ENCODE measurements at regions not wholly inside any gene's neighbourhood (a gene's known extent, or its start where the extent isn't known, plus 50 kb on each side); places are given as distances from the start of the nearest gene placed in this dataset.

DNA sequence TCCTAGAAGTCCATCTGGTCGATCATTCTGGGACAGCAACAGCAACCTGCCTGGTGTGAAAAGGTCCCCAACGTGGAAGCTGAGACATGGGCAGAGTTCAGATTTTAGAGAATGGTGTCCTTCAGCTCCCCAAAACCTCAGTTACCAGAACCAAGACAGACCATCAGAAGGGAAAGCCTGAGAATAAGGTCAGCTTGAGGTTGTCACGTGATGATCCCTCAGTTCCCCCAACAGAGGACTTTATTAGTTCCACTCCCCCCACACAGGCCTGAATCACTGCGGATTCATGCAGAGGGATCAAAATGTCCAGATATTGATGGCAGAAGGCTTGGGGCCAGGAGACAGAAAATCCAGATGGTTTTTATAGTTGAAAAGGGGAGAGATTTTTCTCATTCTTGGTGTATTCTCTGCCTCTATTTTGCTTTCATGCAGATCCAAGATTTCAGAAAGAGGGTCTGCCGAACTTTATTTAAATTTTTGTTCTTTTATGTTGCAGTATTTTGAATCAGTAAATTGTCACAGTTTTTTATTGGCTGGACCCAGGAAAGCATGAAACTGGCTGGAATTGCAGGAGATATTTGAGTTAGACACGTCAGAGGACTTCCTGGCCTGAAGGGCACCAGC is 139.0 kb upstream of the NTM start:
- H3K9ac ChIP-seq (ENCODE audit: low read depth, low read length) = no peak overlapping the region
- H3K4me1 ChIP-seq (ENCODE audit: insufficient read depth, low read length) = no peaks in the 10 kb centered on the region
- H3K9me3 ChIP-seq (ENCODE audit: control insufficient read depth, insufficient read depth, low read length) = no peaks in the 10 kb centered on the region
- H3K36me3 ChIP-seq (ENCODE audit: insufficient read depth, low read length) = no peaks in the 10 kb centered on the region

DNA sequence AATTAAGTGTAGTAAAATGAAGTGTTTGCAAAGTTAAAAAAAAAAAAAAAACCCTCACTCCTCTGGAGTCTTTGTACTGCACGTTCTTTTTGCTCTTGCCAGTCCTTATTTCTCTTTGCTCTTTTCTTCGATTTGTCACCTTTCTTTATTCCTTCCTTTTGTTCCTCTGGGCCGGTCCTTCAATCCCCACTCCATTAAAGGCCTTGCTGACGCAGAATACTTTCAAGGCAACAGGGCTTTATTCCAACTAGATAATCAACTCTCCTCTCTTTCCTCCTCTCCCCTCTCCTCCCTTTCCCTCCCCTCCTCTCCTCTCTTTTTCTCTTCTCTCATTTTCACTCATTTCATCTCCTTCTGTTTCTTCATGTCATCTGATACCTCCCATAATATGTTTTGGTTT is 138.2 kb upstream of the NTM start:
- no peaks in the 10 kb centered on the region for H3K36me3 ChIP-seq (ENCODE audit: insufficient read depth, low read length)
- H3K9ac ChIP-seq (ENCODE audit: low read depth, low read length) = no peak overlapping the region
- H3K4me1 ChIP-seq (ENCODE audit: insufficient read depth, low read length) = no peaks in the 10 kb centered on the region
- no peaks in the 10 kb centered on the region for H3K9me3 ChIP-seq (ENCODE audit: control insufficient read depth, insufficient read depth, low read length)

GRCh38 chr11:131234221-131234620 is 136.2 kb upstream of the NTM start:
- no peaks in the 10 kb centered on the region for H3K9me3 ChIP-seq (ENCODE audit: control insufficient read depth, insufficient read depth, low read length)
- no peak overlapping the region for H3K9ac ChIP-seq (ENCODE audit: low read depth, low read length)
- H3K4me1 ChIP-seq (ENCODE audit: insufficient read depth, low read length) = no peaks in the 10 kb centered on the region
- H3K36me3 ChIP-seq (ENCODE audit: insufficient read depth, low read length) = no peaks in the 10 kb centered on the region

DNA sequence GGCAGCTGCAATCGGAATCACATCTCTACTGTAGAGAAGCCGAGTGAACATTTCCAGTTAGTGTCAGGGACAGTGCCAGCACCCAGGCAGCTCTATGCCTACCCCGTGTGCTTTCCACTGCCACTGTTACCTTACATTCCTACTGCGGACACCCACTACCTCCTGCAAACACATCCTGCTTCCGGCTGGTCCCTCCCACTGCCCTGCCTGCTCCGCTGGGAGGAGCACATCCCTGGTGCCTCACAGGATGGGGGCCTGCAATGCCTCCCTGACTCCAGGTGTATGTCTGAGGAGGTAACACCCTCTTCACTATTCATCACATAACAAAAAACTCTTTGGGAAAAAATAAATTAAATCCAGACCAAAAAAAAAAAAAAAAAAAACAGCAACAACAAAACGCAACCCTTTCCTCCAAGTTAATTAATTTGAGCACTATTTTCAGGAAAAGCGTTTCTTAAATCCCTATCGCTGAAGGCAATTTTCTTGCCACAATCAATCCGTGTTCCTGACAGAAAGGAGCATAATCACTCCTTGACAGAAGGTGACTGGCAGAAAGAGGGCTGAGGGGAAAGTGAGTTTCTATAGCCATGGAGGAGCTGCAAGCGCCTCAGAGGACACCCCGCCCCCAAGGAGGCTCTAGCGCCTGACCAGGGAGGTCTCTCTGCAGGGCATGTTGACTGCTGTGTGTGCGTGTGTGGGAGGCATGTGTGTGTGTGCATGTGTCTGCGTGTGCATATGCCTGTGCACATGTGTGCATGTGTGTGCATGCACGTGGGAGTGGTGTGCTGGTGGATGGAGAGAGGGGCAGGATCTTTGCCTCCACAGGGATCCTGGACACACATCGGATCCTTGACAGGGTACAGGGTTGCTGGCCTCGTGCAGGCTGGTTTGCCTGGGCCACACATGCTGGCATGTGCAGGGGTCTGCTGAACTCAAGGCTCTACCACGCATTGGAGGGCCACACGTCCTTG is 134.8 kb upstream of the NTM start:
- Histone ChIP-seq H3K9me3 (ENCODE audit: control insufficient read depth, insufficient read depth, low read length) (no peaks in the 10 kb centered on the region), H3K4me1 (ENCODE audit: insufficient read depth, low read length) (no peaks in the 10 kb centered on the region)

GRCh38 chr11:131240421-131240820 is 130.0 kb upstream of the NTM start:
- no peaks in the 10 kb centered on the region for H3K4me1 ChIP-seq (ENCODE audit: insufficient read depth, low read length)
- no peak overlapping the region for H3K9ac ChIP-seq (ENCODE audit: low read depth, low read length)
- no peaks in the 10 kb centered on the region for H3K9me3 ChIP-seq (ENCODE audit: control insufficient read depth, insufficient read depth, low read length)
- H3K36me3 ChIP-seq (ENCODE audit: insufficient read depth, low read length) = no peaks in the 10 kb centered on the region

More for the DNA sequence above, 134.8 kb upstream of the NTM start:
- Histone ChIP-seq H3K36me3 (ENCODE audit: insufficient read depth, low read length) (no peaks in the 10 kb centered on the region), H3K9ac (ENCODE audit: low read depth, low read length) (no peak overlapping the region)

GRCh38 chr11:131242476-131243000 is 127.9 kb upstream of the NTM start:
- Histone ChIP-seq H3K4me1 (ENCODE audit: insufficient read depth, low read length) (peaks cover 8% of the 10 kb centered on the region; the same call in 1 of the 2 replicates), H3K9me3 (ENCODE audit: control insufficient read depth, insufficient read depth, low read length) (no peaks in the 10 kb centered on the region), H3K36me3 (ENCODE audit: insufficient read depth, low read length) (no peaks in the 10 kb centered on the region), H3K9ac (ENCODE audit: low read depth, low read length) (no peak overlapping the region)

- Histone ChIP-seq H3K9me3 (ENCODE audit: control insufficient read depth, insufficient read depth, low read length) (no peaks in the 10 kb centered on the region), H3K9ac (ENCODE audit: low read depth, low read length) (no peak overlapping the region; the same call in 1 of the 2 replicates), H3K36me3 (ENCODE audit: insufficient read depth, low read length) (no peaks in the 10 kb centered on the region), H3K4me1 (ENCODE audit: insufficient read depth, low read length) (peaks cover 8% of the 10 kb centered on the region; the same call in 1 of the 2 replicates)
These were observed 124.3 kb upstream of the NTM start for GRCh38 chr11:131246156-131246555.

DNA sequence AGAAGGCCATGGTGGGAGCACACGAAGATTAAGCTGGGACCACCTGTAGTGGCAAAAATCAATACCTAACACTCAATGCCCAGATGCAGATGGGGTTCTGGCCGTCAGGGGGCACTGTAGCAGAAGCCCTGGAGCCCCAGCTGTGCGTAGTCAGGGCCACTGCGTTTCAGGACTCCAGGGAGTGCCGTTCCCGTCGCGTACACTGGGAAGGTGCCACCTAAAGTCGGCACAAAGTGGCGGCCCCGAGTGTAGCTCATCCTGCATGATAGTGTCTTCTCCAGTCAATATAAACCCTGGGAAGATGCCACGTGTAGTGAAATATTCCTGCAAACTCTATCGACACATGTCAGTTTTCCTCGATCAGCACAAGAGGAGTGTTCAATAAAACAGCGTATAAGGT is 123.8 kb upstream of the NTM start:
- Histone ChIP-seq H3K36me3 (ENCODE audit: insufficient read depth, low read length) (no peaks in the 10 kb centered on the region), H3K9me3 (ENCODE audit: control insufficient read depth, insufficient read depth, low read length) (no peaks in the 10 kb centered on the region), H3K4me1 (ENCODE audit: insufficient read depth, low read length) (peaks cover 8% of the 10 kb centered on the region; the same call in 1 of the 2 replicates), H3K9ac (ENCODE audit: low read depth, low read length) (peak overlapping the region; percentile 34; the same call in 1 of the 2 replicates)

- Histone ChIP-seq H3K9ac (ENCODE audit: low read depth, low read length) (no peak overlapping the region), H3K9me3 (ENCODE audit: control insufficient read depth, insufficient read depth, low read length) (no peaks in the 10 kb centered on the region), H3K4me1 (ENCODE audit: insufficient read depth, low read length) (peaks cover 21% of the 10 kb centered on the region), H3K36me3 (ENCODE audit: insufficient read depth, low read length) (no peaks in the 10 kb centered on the region)
These were observed 121.8 kb upstream of the NTM start for GRCh38 chr11:131248588-131248987.

DNA sequence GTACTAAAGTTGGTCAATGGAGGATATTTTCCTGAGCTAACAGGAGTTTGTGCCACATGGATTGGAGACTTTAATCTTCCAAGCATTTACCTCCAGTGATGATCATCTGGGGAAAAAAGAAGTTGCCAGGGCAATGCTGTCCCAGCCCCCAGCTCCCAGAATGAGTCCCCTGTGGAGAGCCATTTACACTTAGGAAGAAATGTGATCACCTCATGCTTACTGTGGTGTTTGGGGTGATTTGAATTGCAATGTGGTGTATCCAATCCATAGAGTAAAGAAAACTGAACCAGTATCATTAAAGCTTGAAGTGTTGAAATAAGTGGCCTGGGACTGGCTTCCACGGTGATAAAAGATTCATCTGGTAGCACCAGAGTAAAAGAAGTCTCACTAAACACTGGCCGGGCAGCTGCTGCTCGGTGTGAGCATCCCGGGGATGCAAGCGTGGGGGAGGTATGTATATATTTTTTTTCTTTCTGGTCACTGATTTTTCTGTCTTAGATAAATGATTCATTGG is 117.2 kb upstream of the NTM start:
- peak overlapping the region; percentile 56 for H3K9ac ChIP-seq (ENCODE audit: low read depth, low read length)
- no peaks in the 10 kb centered on the region for H3K9me3 ChIP-seq (ENCODE audit: control insufficient read depth, insufficient read depth, low read length)
- H3K4me1 ChIP-seq (ENCODE audit: insufficient read depth, low read length) = peaks cover 13% of the 10 kb centered on the region
- H3K36me3 ChIP-seq (ENCODE audit: insufficient read depth, low read length) = no peaks in the 10 kb centered on the region

DNA sequence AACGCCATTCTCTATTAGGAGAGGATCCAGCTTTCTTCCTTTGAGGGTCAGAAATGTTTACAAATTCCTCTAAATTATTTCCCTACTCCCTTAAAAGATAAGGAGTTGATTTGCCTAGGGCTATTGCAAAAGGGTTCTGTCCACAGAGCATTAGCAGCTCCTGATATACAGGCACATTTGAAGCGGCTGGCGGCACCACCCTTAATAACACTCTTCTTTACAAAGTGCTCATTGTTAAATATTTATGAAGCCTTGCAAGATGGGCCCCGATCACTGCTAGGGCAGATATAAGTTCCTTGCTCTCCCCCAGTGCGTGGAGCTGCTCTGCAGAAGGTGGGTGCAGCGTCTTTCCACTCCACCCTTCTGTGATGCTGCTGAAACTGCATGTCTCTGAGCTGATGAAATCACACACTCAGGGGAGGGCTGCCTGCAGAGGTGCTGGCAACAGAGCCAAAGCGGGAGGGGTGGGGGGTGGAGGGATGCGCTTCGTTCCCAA is 116.7 kb upstream of the NTM start:
- Histone ChIP-seq H3K4me1 (ENCODE audit: insufficient read depth, low read length) (peaks cover 13% of the 10 kb centered on the region), H3K9me3 (ENCODE audit: control insufficient read depth, insufficient read depth, low read length) (no peaks in the 10 kb centered on the region), H3K9ac (ENCODE audit: low read depth, low read length) (peak overlapping the region; percentile 56), H3K36me3 (ENCODE audit: insufficient read depth, low read length) (no peaks in the 10 kb centered on the region)

GRCh38 chr11:131254254-131254653 is 116.2 kb upstream of the NTM start:
- Histone ChIP-seq H3K36me3 (ENCODE audit: insufficient read depth, low read length) (no peaks in the 10 kb centered on the region), H3K9me3 (ENCODE audit: control insufficient read depth, insufficient read depth, low read length) (no peaks in the 10 kb centered on the region), H3K4me1 (ENCODE audit: insufficient read depth, low read length) (peaks cover 13% of the 10 kb centered on the region), H3K9ac (ENCODE audit: low read depth, low read length) (peak overlapping the region; percentile 56)

DNA sequence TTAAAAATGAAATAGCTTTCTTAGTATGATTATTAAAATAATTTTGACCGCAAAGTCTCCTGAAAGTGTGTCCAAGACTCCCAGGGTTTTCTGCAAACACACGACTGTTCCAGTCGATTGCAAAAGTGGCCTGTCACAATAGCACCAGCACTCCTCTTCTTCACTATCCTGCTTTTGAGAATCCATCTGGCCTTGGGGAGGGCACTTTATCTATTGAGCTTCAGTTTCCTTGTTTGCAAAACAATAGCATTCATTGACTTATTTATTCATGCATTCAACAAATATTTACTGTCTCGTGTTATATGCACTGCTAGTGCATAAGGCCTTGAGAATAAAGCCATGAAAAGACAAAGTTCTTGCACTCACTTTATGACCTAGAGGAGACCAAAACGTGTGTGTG is 96.2 kb upstream of the NTM start:
- no peak overlapping the region for H3K9ac ChIP-seq (ENCODE audit: low read depth, low read length)
- no peaks in the 10 kb centered on the region for H3K9me3 ChIP-seq (ENCODE audit: control insufficient read depth, insufficient read depth, low read length)
- H3K4me1 ChIP-seq (ENCODE audit: insufficient read depth, low read length) = peaks cover 17% of the 10 kb centered on the region; the same call in 1 of the 2 replicates
- peaks cover 3% of the 10 kb centered on the region; the same call in 1 of the 2 replicates for H3K36me3 ChIP-seq (ENCODE audit: insufficient read depth, low read length)

DNA sequence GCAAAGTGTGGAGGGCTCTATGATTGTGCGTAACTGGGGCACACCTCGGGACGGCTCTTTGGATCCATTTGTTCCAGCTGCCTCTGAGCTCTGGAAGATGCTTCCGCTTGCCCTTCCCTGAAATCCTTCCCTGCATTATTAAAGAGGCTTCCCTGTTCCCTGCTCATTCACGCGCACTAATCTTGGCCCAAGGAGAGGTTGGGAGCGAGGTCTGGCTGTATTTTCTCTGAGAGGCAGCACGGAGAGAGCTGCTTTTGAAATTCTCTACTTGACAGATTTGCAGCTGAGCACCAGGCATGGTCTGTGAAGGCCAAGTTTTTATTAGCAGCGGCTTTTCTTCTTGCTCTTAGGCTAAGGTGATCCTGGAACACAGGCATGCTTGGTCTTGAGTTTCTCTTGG is 94.8 kb upstream of the NTM start:
- Histone ChIP-seq H3K4me1 (ENCODE audit: insufficient read depth, low read length) (peaks cover 17% of the 10 kb centered on the region; the same call in 1 of the 2 replicates), H3K9me3 (ENCODE audit: control insufficient read depth, insufficient read depth, low read length) (no peaks in the 10 kb centered on the region), H3K9ac (ENCODE audit: low read depth, low read length) (no peak overlapping the region), H3K36me3 (ENCODE audit: insufficient read depth, low read length) (peaks cover 3% of the 10 kb centered on the region; the same call in 1 of the 2 replicates)
